K562 (cell line): ENCODE measurements at regions not wholly inside any gene's neighbourhood (a gene's known extent, or its start where the extent isn't known, plus 50 kb on each side); places are given as distances from the start of the nearest gene placed in this dataset.

Source experiments
- ATAC-seq: fragments of 200-7000 bp; cut with Tn5 transposase; 3 replicates; pipeline ENCODE4 v1.9.1; 2020; ENCODE audit warnings: moderate library complexity
- BruUV-seq: library from RNA; stranded (reverse); fragments of 400-500 nt; replicated peaks from 2 replicates; lab custom pipeline; 2021; lab: Mats Ljungman, UMichigan
- CTCF ChIA-PET: fragments of 300-600 bp; formaldehyde crosslinking; extraction: SDS; loops from one replicate; lab custom pipeline; 2021; ENCODE audit warnings: low intra/inter-chr PET ratio; lab: Yijun Ruan, JAX
- POLR2A ChIA-PET: fragments of 300-600, 350-650 bp; sonication (Branson Sonifier 250); formaldehyde crosslinking; extraction: SDS; loops from one replicate; lab custom pipeline; 2021; ENCODE audit warnings: antibody characterized with exemption, inconsistent platforms; lab: Yijun Ruan, JAX
- DNase-seq, 4 experiments: peaks; one replicate each; pipeline versions ENCODE4 v3.0.0 to v3.0.0-alpha.2; 2011 to 2018; ENCODE audit warnings: low spot score in 3 of 4, mixed read lengths in 3 of 4; ENCODE audit errors: extremely low read depth in 1 of 4
- FAIRE-seq: peaks from 2 replicates; lab custom pipeline; 2011; peaks lifted over from hg19 to GRCh38; lab: Jason Lieb, UNC
- H2AFZ ChIP-seq: 2 replicates; pipeline ENCODE4 v1.6.0; 2011; ENCODE audit warnings: low read depth, low read length, control low read depth, inconsistent platforms
- H3K27ac ChIP-seq: fragments of 200-600 bp; 3 replicates; pipeline ENCODE4 v1.8.0; 2011; ENCODE audit warnings: low read depth, mild to moderate bottlenecking, control low read depth, inconsistent platforms, low read length, moderate library complexity, mixed read lengths; ENCODE audit errors: extremely low read depth
- H3K27me3 ChIP-seq, 2 experiments: fragments of 300-600 bp in 1 of 2; 2 replicates in 1 of 2; 3 replicates in 1 of 2; pipeline versions ENCODE4 v1.6.0 to v1.8.0; 2011; ENCODE audit warnings: inconsistent platforms in 2 of 2, low read length in 2 of 2, mild to moderate bottlenecking in 1 of 2, mixed read lengths in 1 of 2, moderate library complexity in 1 of 2; ENCODE audit not compliant: control insufficient read depth in 2 of 2, insufficient read depth in 2 of 2
- H3K36me3 ChIP-seq: fragments of 300-600 bp; 3 replicates; pipeline ENCODE4 v1.8.0; 2011; ENCODE audit warnings: mild to moderate bottlenecking, low read length, inconsistent platforms; ENCODE audit not compliant: control insufficient read depth, insufficient read depth
- H3K4me1 ChIP-seq, 2 experiments: fragments of 200-600 bp in 1 of 2; replicated peaks in 1 of 2; 2 replicates in 1 of 2; 3 replicates in 1 of 2; pipeline versions ENCODE4 v1.5.1 to v1.8.0; 2011; ENCODE audit warnings: inconsistent platforms in 2 of 2, low read length in 2 of 2, mild to moderate bottlenecking in 1 of 2, mixed read lengths in 1 of 2, moderate library complexity in 1 of 2; ENCODE audit not compliant: control insufficient read depth in 2 of 2, insufficient read depth in 2 of 2
- H3K4me2 ChIP-seq: 2 replicates; pipeline ENCODE4 v1.6.1; 2011; ENCODE audit warnings: low read length, control low read depth, inconsistent platforms, mixed read lengths; ENCODE audit not compliant: insufficient read depth
- H3K4me3 ChIP-seq: fragments of 200-600 bp; sonication (generic), shearing (Covaris generic); 2 replicates; pipeline ENCODE4 v1.5.1; 2016; ENCODE audit warnings: control low read depth, inconsistent platforms
- H3K79me2 ChIP-seq: fragments of 200-600 bp; 3 replicates; pipeline ENCODE4 v1.8.0; 2011; ENCODE audit warnings: low read length, inconsistent platforms; ENCODE audit not compliant: control insufficient read depth, insufficient read depth
- H3K9ac ChIP-seq, 2 experiments: 2 replicates each; pipeline versions ENCODE4 v1.6.0 to v1.6.1; 2011; ENCODE audit warnings: low read depth in 2 of 2, low read length in 2 of 2, control low read depth in 1 of 2, inconsistent platforms in 1 of 2, mild to moderate bottlenecking in 1 of 2, mixed read lengths in 1 of 2; ENCODE audit not compliant: insufficient read depth in 1 of 2
- H3K9me1 ChIP-seq: one replicate; pipeline ENCODE4 v1.6.0; 2011; ENCODE audit warnings: inconsistent platforms, mild to moderate bottlenecking, low read length, moderate library complexity; ENCODE audit not compliant: control insufficient read depth, insufficient read depth
- H3K9me3 ChIP-seq: replicated peaks from 2 replicates; pipeline ENCODE4 v1.5.1; 2011; ENCODE audit warnings: low read depth, low read length, inconsistent platforms; ENCODE audit not compliant: control insufficient read depth, insufficient read depth
- H4K20me1 ChIP-seq: replicated peaks from 2 replicates; pipeline ENCODE4 v1.6.1; 2011; ENCODE audit warnings: low read length, inconsistent platforms, mixed read lengths; ENCODE audit not compliant: control insufficient read depth, insufficient read depth
- CCNT2 ChIP-seq: IDR thresholded peaks from 2 replicates; pipeline ENCODE4 v1.6.1; 2011; ENCODE audit warnings: borderline replicate concordance, low read depth, mild to moderate bottlenecking, moderate library complexity, mixed read lengths, low read length; ENCODE audit not compliant: insufficient read length; ENCODE audit errors: extremely low read depth
- ETS2 ChIP-seq: IDR thresholded peaks from 2 replicates; pipeline ENCODE4 v1.6.1; 2016; ENCODE audit warnings: borderline replicate concordance, missing genetic modification characterization, mild to moderate bottlenecking, moderate library complexity, missing compliant biosample characterization; ENCODE audit not compliant: poor library complexity, severe bottlenecking
- FOXO4 ChIP-seq: fragments of 450-650 bp; formaldehyde crosslinking; IDR thresholded peaks from 2 replicates; pipeline ENCODE4 v1.4.0; 2020; ENCODE audit warnings: mild to moderate bottlenecking, moderate library complexity
- HDAC6 ChIP-seq: IDR thresholded peaks from 2 replicates; pipeline ENCODE4 v1.6.1; 2012; ENCODE audit warnings: low read depth, mild to moderate bottlenecking, control low read depth, inconsistent platforms, low read length, moderate library complexity
- IRF2 ChIP-seq: sonication (generic); formaldehyde crosslinking; IDR thresholded peaks from 2 replicates; pipeline ENCODE4 v1.8.1; 2022; ENCODE audit warnings: mild to moderate bottlenecking, missing genetic modification reagents
- KLF16 ChIP-seq: IDR thresholded peaks from 2 replicates; pipeline ENCODE4 v1.6.1; 2016; ENCODE audit warnings: antibody characterized with exemption
- MXI1 ChIP-seq: IDR thresholded peaks from 2 replicates; pipeline ENCODE4 v1.6.1; 2011; ENCODE audit warnings: low read depth, mild to moderate bottlenecking, improper control_type of control experiment, low read length
- NFXL1 ChIP-seq: fragments of 450-650 bp; formaldehyde crosslinking; IDR thresholded peaks from 2 replicates; pipeline ENCODE4 v1.4.0; 2021; ENCODE audit warnings: mild to moderate bottlenecking
- PHF20 ChIP-seq: fragments of 450-650 bp; IDR thresholded peaks from 2 replicates; pipeline ENCODE4 v1.6.1; 2018; ENCODE audit not compliant: partially characterized antibody
- POLR2AphosphoS2 ChIP-seq: IDR thresholded peaks from 2 replicates; pipeline ENCODE4 v1.6.1; 2012; ENCODE audit warnings: low read length, improper control_type of control experiment
- POLR2AphosphoS5 ChIP-seq: IDR thresholded peaks from 2 replicates; pipeline ENCODE4 v1.6.1; 2011; ENCODE audit warnings: mild to moderate bottlenecking, low read depth, low read length, moderate library complexity; ENCODE audit not compliant: control insufficient read depth, insufficient read depth
- RBM17 ChIP-seq: fragments of 200-400 bp; formaldehyde crosslinking; IDR thresholded peaks from 2 replicates; pipeline ENCODE4 v1.6.1; 2017; ENCODE audit warnings: low read depth, mild to moderate bottlenecking, low read length, borderline replicate concordance
- SFPQ ChIP-seq: fragments of 200-400 bp; formaldehyde crosslinking; IDR thresholded peaks from 2 replicates; pipeline ENCODE4 v1.6.1; 2017; ENCODE audit warnings: mild to moderate bottlenecking, low read depth, low read length, moderate library complexity
- SMAD2 ChIP-seq: fragments of 150-350 bp; IDR thresholded peaks from 2 replicates; pipeline ENCODE4 v1.6.1; 2014; ENCODE audit warnings: low read depth, mild to moderate bottlenecking, low read length
- ZFP1 ChIP-seq: fragments of 450-650 bp; formaldehyde crosslinking; IDR thresholded peaks from 2 replicates; pipeline ENCODE4 v1.4.0; 2020; ENCODE audit warnings: mild to moderate bottlenecking, mixed read lengths
- ZFPM2 ChIP-seq: fragments of 250-450 bp; sonication (Bioruptor Pico); IDR thresholded peaks from 2 replicates; pipeline ENCODE4 v1.5.1; 2022; ENCODE audit warnings: mild to moderate bottlenecking
- ZKSCAN8 ChIP-seq: fragments of 200-800 bp; sonication (Bioruptor generic); IDR thresholded peaks from 2 replicates; pipeline ENCODE4 v1.6.1; 2016; ENCODE audit warnings: missing genetic modification characterization, missing compliant biosample characterization
- ZNF280A ChIP-seq: fragments of 450-650 bp; IDR thresholded peaks from 2 replicates; pipeline ENCODE4 v1.6.1; 2018; ENCODE audit warnings: mild to moderate bottlenecking, low read depth; ENCODE audit not compliant: partially characterized antibody
- ZNF41 ChIP-seq: fragments of 250-450 bp; sonication (Bioruptor Pico); conservative IDR thresholded peaks from 2 replicates; pipeline ENCODE4 v1.4.0; 2020; ENCODE audit warnings: mild to moderate bottlenecking
- ZNF644 ChIP-seq: fragments of 200-800 bp; sonication (Bioruptor generic); IDR thresholded peaks from 2 replicates; pipeline ENCODE4 v1.6.1; 2016; ENCODE audit warnings: low read depth, missing genetic modification characterization, missing compliant biosample characterization
- WGBS: fragments of 100-300 bp; shearing (Covaris generic); methylation state at CpG from one replicate; pipeline ENCODE4 v1.1.6; 2016; ENCODE audit warnings: low coverage, mixed read lengths; ENCODE audit not compliant: insufficient coverage; ENCODE audit errors: missing lambda C conversion rate; 5-methylcytosine and 5-hydroxymethylcytosine counted together
- in situ Hi-C: fragments of 300-500 bp; cut with MboI; formaldehyde crosslinking; loops from 4 replicates; pipeline ENCODE4 v1.15.0; 2018; ENCODE audit warnings: inconsistent platforms, mixed read lengths
- intact Hi-C: fragments of 100-400 bp; cut with micrococcal nuclease; formaldehyde crosslinking; loops from 2 replicates; pipeline ENCODE4 v1.14.2; 2022

- CTCF ChIA-PET, result no interaction called here
- no peak overlapping the region for H3K4me3 ChIP-seq
- no peak for DNase-seq
- H3K36me3 ChIP-seq, result no peaks in the 10 kb centered on the region
- TF ChIP-seq POLR2AphosphoS5 (no peak), ZFP1 (CRISPR knock-in tag) (no peak), ZFPM2 (CRISPR knock-in tag) (no peak), ZNF280A (no peak), SFPQ (no peak), ZNF41 (CRISPR knock-in tag) (no peak), CCNT2 (no peak), ZKSCAN8 (CRISPR knock-in tag) (no peak), MXI1 (no peak), SMAD2 (no peak), HDAC6 (no peak), IRF2 (CRISPR knock-in tag) (no peak), KLF16 (no peak), POLR2AphosphoS2 (no peak), NFXL1 (CRISPR knock-in tag) (no peak), FOXO4 (CRISPR knock-in tag) (no peak), ETS2 (no peak), RBM17 (no peak), ZNF644 (tag) (no peak), PHF20 (no peak)
- TF ChIP-seq, all 486 proteins: peak for 0
- Histone ChIP-seq H3K4me2 (no peak overlapping the region), H3K4me1 (peaks cover under 1 to 7% of the 10 kb centered on the region in 2 experiments; a peak in 3 of 5 replicates), H3K27ac (no peak overlapping the region), H3K27me3 (no peaks in the 10 kb centered on the region), H3K79me2 (no peaks in the 10 kb centered on the region), H3K9ac (no peak overlapping the region), H2AFZ (no peak overlapping the region), H3K9me3 (no peaks in the 10 kb centered on the region), H3K9me1 (no peaks in the 10 kb centered on the region), H4K20me1 (no peaks in the 10 kb centered on the region)
- no TSS peak for BruUV-seq
- FAIRE-seq (no peak), ATAC-seq (no peak)
- no CpG with 5 or more reads among the region's 5 CpGs for WGBS
- POLR2A ChIA-PET, result no interaction called here
- intact Hi-C loops, result no loop called here
- in situ Hi-C loops, result no loop called here
Measured at GRCh38 chrX:40202456-40202855, 104.7 kb upstream of the BCOR start.
